ENCODE measurements at regions not wholly inside any gene's neighbourhood (a gene's known extent, or its start where the extent isn't known, plus 50 kb on each side); places are given as distances from the start of the nearest gene placed in this dataset.
"Not testable (repeated sequence)": the region's sequence is repeated elsewhere in the genome, so short reads cannot be mapped to it uniquely, and the experiment has no call there.

GRCh38 chr1:239098400-239099037 lies 287.8 kb upstream of the CHRM3 start:
- Histone ChIP-seq H3K9me3 (no peaks in the 10 kb centered on the region), H3K4me1 (no peaks in the 10 kb centered on the region), H3K4me3 (ENCODE audit: low read depth, low read length) (no peak overlapping the region), H3K36me3 (no peaks in the 10 kb centered on the region), H3K27me3 (no peaks in the 10 kb centered on the region)
- no peak for TF ChIP-seq CTCF (IDR thresholded peaks at IDR 0.05; ENCODE audit: low read depth, low read length)
- DNase-seq: no peak

- DNase-seq: no peak
- Histone ChIP-seq H3K9me3 (no peaks in the 10 kb centered on the region), H3K27me3 (no peaks in the 10 kb centered on the region), H3K36me3 (no peaks in the 10 kb centered on the region), H3K4me3 (ENCODE audit: low read depth, low read length) (no peak overlapping the region), H3K4me1 (no peaks in the 10 kb centered on the region)
- TF ChIP-seq CTCF (IDR thresholded peaks at IDR 0.05; ENCODE audit: low read depth, low read length): no peak
These were observed 294.8 kb upstream of the CHRM3 start for GRCh38 chr1:239091537-239091936.

GRCh38 chr1:239084459-239085080 lies 301.8 kb upstream of the CHRM3 start:
- no peak for DNase-seq
- Histone ChIP-seq H3K27me3 (no peaks in the 10 kb centered on the region), H3K9me3 (no peaks in the 10 kb centered on the region), H3K36me3 (no peaks in the 10 kb centered on the region), H3K4me1 (no peaks in the 10 kb centered on the region), H3K4me3 (ENCODE audit: low read depth, low read length) (no peak overlapping the region)
- 0 out of 2 replicates have a peak, but pooled peaks have one; percentile 13 for TF ChIP-seq CTCF (IDR thresholded peaks at IDR 0.05; ENCODE audit: low read depth, low read length)

- not testable (repeated sequence) for DNase-seq; H3K4me3 ChIP-seq (ENCODE audit: low read depth, low read length); H3K27me3 ChIP-seq; H3K9me3 ChIP-seq; H3K36me3 ChIP-seq; H3K4me1 ChIP-seq
These were observed 304.4 kb upstream of the CHRM3 start for GRCh38 chr1:239081947-239082346.

- Histone ChIP-seq H3K36me3 (no peaks in the 10 kb centered on the region), H3K9me3 (no peaks in the 10 kb centered on the region), H3K4me3 (ENCODE audit: low read depth, low read length) (no peak overlapping the region), H3K27me3 (no peaks in the 10 kb centered on the region), H3K4me1 (no peaks in the 10 kb centered on the region)
- TF ChIP-seq CTCF (IDR thresholded peaks at IDR 0.05; ENCODE audit: low read depth, low read length): no peak
- no peak for DNase-seq
These were observed 318.9 kb upstream of the CHRM3 start for GRCh38 chr1:239067480-239067879.

GRCh38 chr1:239067058-239067457 lies 319.3 kb upstream of the CHRM3 start:
- no peak overlapping the region for H3K4me3 ChIP-seq (ENCODE audit: low read depth, low read length)
- H3K27me3 ChIP-seq: no peaks in the 10 kb centered on the region
- TF ChIP-seq CTCF (IDR thresholded peaks at IDR 0.05; ENCODE audit: low read depth, low read length): no peak

More at GRCh38 chr1:239067058-239067457, 319.3 kb upstream of the CHRM3 start:
- Histone ChIP-seq H3K4me1 (no peaks in the 10 kb centered on the region), H3K36me3 (no peaks in the 10 kb centered on the region), H3K9me3 (no peaks in the 10 kb centered on the region)
- DNase-seq: no peak

Measured in BE2C (cell line).